Glutamatergic neuron (in vitro differentiated cells): ENCODE measurements at regions not wholly inside any gene's neighbourhood (a gene's known extent, or its start where the extent isn't known, plus 50 kb on each side); places are given as distances from the start of the nearest gene placed in this dataset.

Experiments
- DNase-seq: peaks from one replicate; pipeline ENCODE4 v3.0.0; 2022
- H3K27ac Mint-ChIP-seq: one replicate; pipeline ENCODE4 v1.8.0; 2020; ENCODE audit warnings: mild to moderate bottlenecking, mixed read lengths, inconsistent platforms; ENCODE audit not compliant: unreplicated experiment
- H3K27me3 Mint-ChIP-seq: one replicate; pipeline ENCODE4 v1.8.0; 2020; ENCODE audit warnings: mild to moderate bottlenecking, moderate library complexity, mixed read lengths, inconsistent platforms; ENCODE audit not compliant: unreplicated experiment
- H3K36me3 Mint-ChIP-seq: one replicate; pipeline ENCODE4 v1.8.0; 2020; ENCODE audit warnings: mild to moderate bottlenecking, mixed read lengths, inconsistent platforms; ENCODE audit not compliant: unreplicated experiment
- H3K4me1 Mint-ChIP-seq: one replicate; pipeline ENCODE4 v1.8.0; 2020; ENCODE audit warnings: mild to moderate bottlenecking, low read depth, mixed read lengths, inconsistent platforms; ENCODE audit not compliant: unreplicated experiment
- H3K4me3 Mint-ChIP-seq: one replicate; pipeline ENCODE4 v1.8.0; 2020; ENCODE audit warnings: mild to moderate bottlenecking, mixed read lengths, inconsistent platforms; ENCODE audit not compliant: unreplicated experiment
- H3K9me3 Mint-ChIP-seq: one replicate; pipeline ENCODE4 v1.8.0; 2020; ENCODE audit warnings: mild to moderate bottlenecking, moderate library complexity, mixed read lengths, inconsistent platforms; ENCODE audit not compliant: unreplicated experiment
- TF ChIP-seq, protein P1 (sequence below): fragments of 200-600 bp; sonication (generic); IDR thresholded peaks from one replicate; pipeline ENCODE4 v1.5.0; 2021; ENCODE audit not compliant: partially characterized antibody, unreplicated experiment

GRCh38 chr6:6905961-6906518 is 201.7 kb upstream of the RREB1 start:
- Mint-ChIP-seq H3K27ac (no peak overlapping the region), H3K36me3 (no peaks in the 10 kb centered on the region), H3K9me3 (no peaks in the 10 kb centered on the region), H3K27me3 (peaks cover 4% of the 10 kb centered on the region), H3K4me3 (no peak overlapping the region), H3K4me1 (peaks cover 14% of the 10 kb centered on the region)
- no peak for DNase-seq
- TF ChIP-seq, protein P1, sequence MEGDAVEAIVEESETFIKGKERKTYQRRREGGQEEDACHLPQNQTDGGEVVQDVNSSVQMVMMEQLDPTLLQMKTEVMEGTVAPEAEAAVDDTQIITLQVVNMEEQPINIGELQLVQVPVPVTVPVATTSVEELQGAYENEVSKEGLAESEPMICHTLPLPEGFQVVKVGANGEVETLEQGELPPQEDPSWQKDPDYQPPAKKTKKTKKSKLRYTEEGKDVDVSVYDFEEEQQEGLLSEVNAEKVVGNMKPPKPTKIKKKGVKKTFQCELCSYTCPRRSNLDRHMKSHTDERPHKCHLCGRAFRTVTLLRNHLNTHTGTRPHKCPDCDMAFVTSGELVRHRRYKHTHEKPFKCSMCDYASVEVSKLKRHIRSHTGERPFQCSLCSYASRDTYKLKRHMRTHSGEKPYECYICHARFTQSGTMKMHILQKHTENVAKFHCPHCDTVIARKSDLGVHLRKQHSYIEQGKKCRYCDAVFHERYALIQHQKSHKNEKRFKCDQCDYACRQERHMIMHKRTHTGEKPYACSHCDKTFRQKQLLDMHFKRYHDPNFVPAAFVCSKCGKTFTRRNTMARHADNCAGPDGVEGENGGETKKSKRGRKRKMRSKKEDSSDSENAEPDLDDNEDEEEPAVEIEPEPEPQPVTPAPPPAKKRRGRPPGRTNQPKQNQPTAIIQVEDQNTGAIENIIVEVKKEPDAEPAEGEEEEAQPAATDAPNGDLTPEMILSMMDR = no peak

DNA sequence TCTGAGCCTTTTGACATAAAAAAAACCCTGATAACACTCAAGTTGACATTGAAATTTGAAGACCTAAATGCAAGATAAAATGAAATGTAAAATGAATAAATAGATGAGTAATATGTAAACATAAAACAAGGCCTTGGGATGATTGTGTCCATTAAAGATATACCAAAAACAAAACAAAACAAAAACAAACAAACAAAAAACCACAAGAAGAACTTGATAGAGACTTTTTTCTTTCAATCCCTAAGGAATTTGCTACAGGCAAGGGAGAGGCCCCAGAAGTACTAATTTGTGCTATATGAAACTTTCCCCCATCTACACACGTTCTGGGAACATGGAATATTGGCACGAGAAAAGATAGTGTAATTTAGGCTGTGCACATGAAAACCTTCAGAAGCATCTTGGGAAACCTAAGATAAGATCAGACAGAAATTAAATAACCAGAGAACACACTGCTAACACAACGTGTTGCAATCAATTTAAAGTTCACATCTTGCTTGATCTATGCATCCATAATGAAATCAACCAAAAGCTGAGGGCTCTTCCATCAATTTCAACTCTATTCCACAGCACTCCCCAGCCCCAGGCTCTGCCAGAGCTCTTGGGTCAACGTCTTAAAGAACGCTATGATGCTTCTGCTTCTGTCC is 201.1 kb upstream of the RREB1 start:
- H3K9me3 Mint-ChIP-seq = no peaks in the 10 kb centered on the region
- TF ChIP-seq, protein P1 = no peak
- peaks cover 4% of the 10 kb centered on the region for H3K27me3 Mint-ChIP-seq
- no peak overlapping the region for H3K27ac Mint-ChIP-seq
- H3K4me3 Mint-ChIP-seq = no peak overlapping the region
- H3K4me1 Mint-ChIP-seq = peaks cover 15% of the 10 kb centered on the region
- DNase-seq = no peak
- no peaks in the 10 kb centered on the region for H3K36me3 Mint-ChIP-seq

DNA sequence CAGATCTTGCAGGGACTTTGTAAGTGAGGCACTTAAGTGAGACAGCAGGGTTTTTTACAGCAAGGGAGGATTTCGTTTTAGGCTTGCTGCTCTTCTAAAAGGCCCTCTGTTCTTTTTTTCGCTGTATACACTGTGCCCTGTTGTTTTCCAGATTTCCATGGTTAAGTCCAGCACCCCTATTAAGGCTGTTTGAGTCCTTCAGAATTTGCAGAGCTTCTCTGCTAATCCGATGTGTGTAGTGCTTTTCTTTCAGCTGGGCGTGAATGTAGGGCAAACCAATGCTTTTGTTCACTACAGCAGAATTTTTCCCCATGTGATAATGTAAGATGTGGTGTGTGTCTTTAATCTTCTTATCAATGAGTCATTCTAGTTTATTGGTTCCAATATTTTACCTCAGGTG is 200.5 kb upstream of the RREB1 start:
- TF ChIP-seq, protein P1 = no peak
- Mint-ChIP-seq H3K27ac (no peak overlapping the region), H3K4me3 (no peak overlapping the region), H3K36me3 (no peaks in the 10 kb centered on the region), H3K27me3 (peaks cover 3% of the 10 kb centered on the region), H3K9me3 (no peaks in the 10 kb centered on the region), H3K4me1 (peaks cover 17% of the 10 kb centered on the region)
- DNase-seq = no peak

DNA sequence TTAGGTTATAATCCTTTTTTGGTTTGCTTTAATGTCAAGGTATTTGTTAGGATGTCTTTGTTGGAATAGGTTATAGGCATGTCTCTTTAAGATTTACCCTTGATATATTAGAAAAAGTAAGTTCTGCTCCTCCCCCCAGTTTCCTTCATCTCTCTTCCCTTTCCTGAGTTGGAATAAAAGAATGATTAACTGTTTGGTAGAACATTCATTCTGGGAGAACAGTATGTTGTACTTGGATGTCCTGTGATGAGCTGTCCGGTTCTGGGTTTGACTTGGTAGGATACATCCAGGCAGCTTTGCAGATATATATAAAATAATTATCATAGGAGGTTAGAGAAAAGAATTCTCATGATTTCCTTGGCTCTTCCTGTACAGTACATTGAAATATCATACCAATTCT is 199.6 kb upstream of the RREB1 start:
- TF ChIP-seq, protein P1 = no peak
- H3K4me1 Mint-ChIP-seq = peaks cover 26% of the 10 kb centered on the region
- H3K27ac Mint-ChIP-seq = no peak overlapping the region
- no peaks in the 10 kb centered on the region for H3K36me3 Mint-ChIP-seq
- H3K9me3 Mint-ChIP-seq = no peaks in the 10 kb centered on the region
- H3K4me3 Mint-ChIP-seq = no peak overlapping the region
- H3K27me3 Mint-ChIP-seq = peaks cover 2% of the 10 kb centered on the region
- DNase-seq = no peak

- H3K4me1 Mint-ChIP-seq = peaks cover 30% of the 10 kb centered on the region
- TF ChIP-seq, protein P1 = no peak
- no peak overlapping the region for H3K27ac Mint-ChIP-seq
- peaks cover 2% of the 10 kb centered on the region for H3K27me3 Mint-ChIP-seq
- no peak for DNase-seq
- no peaks in the 10 kb centered on the region for H3K9me3 Mint-ChIP-seq
- no peaks in the 10 kb centered on the region for H3K36me3 Mint-ChIP-seq
- H3K4me3 Mint-ChIP-seq = no peak overlapping the region
Measured at GRCh38 chr6:6909111-6909510, 198.7 kb upstream of the RREB1 start.
